ENCODE measurements at regions not wholly inside any gene's neighbourhood (a gene's known extent, or its start where the extent isn't known, plus 50 kb on each side); places are given as distances from the start of the nearest gene placed in this dataset.

DNA sequence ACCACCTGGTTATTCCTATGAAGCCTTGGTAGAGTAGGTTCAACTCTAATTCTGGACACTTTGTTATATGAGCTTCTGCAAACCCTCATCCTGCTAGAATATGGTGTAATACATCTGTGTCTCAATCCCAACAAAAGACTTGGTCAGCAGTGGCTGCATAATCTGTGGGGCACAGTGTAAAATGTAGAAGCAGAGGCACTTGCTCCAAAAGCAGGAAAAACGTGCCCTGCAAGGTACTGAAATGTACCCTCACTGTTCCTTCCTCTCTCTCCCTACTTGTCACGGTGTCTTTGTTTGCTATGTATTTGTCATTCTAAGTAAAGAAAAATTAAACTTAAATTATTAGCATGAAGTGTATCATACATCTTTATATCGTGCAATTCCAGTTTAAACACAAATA lies 267.9 kb downstream of the BCL11B start:
- no peak for TF ChIP-seq CTCF (IDR thresholded peaks at IDR 0.05)
- no peak for TF ChIP-seq POLR2A (IDR thresholded peaks at IDR 0.05; ENCODE audit: low read depth)
- TF ChIP-seq POLR2AphosphoS5 (IDR thresholded peaks at IDR 0.05): no peak
- TF ChIP-seq EP300 (IDR thresholded peaks at IDR 0.05): no peak
